HG03565 (cell line): ENCODE measurements at regions not wholly inside any gene's neighbourhood (a gene's known extent, or its start where the extent isn't known, plus 50 kb on each side); places are given as distances from the start of the nearest gene placed in this dataset.

Experiments
- ATAC-seq: cut with Tn5 transposase; IDR thresholded peaks from one replicate; pipeline ENCODE4 v1.9.1; 2021; ENCODE audit warnings: mild to moderate bottlenecking, moderate library complexity; ENCODE audit not compliant: unreplicated experiment

- no peak for ATAC-seq
These were observed 56.2 kb downstream of the TAF11L14 start for GRCh38 chr5:17690473-17690872.

- ATAC-seq = no peak
These were observed 57.5 kb downstream of the TAF11L14 start for GRCh38 chr5:17691762-17692161.

- no peak for ATAC-seq
These were observed 60.1 kb downstream of the TAF11L14 start for GRCh38 chr5:17694371-17694770.

- ATAC-seq = no peak
These were observed 60.7 kb downstream of the TAF11L14 start for GRCh38 chr5:17694914-17695313.

GRCh38 chr5:17696627-17697026, 62.4 kb downstream of the TAF11L14 start:
- no peak for ATAC-seq

- ATAC-seq = no peak
These were observed 63.4 kb downstream of the TAF11L14 start for GRCh38 chr5:17697671-17698070.

- ATAC-seq = no peak
These were observed 74.9 kb downstream of the TAF11L14 start for GRCh38 chr5:17709011-17709710.

- no peak for ATAC-seq
These were observed 79.0 kb downstream of the TAF11L14 start for GRCh38 chr5:17713301-17713700.

DNA sequence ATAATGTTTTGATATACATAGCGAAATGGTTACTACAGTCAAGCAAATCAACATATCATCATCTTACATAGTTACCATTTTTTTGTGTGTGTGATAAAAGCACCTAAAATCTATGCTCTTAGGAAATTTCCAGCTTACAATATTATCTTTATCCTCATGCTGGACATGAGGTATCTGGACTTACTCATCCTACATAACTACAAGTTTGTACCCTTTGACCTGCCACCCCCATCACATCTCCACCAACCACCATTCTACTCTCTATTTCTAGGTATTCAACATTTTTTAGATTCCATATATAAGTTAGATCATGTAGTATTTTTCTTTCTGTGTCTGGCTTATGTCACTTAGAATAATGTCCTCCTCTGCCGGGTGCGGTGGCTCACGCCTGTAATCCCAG, 79.9 kb downstream of the TAF11L14 start:
- no peak for ATAC-seq

- ATAC-seq = no peak
These were observed 85.3 kb downstream of the TAF11L14 start for GRCh38 chr5:17719592-17719991.

DNA sequence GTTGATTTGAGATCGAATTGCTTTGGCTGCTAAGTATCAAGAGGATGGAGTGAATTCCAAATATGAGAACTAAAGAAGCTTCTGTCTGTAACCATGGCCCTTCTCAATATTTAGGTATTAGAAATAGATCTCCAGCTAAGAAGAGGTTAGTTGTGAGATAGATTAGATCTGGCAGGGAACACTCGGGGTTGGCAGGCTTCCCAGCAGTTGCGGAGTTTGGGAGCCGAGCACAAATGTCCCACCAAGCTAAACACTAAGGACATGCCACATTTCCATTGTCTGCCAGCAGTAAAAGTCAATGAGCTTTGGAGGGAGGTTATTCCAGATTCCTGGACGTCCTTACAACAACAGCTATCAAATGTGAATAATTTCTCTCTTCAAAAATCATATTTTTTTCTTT, 85.8 kb downstream of the TAF11L14 start:
- no peak for ATAC-seq

- ATAC-seq = no peak
These were observed 89.6 kb downstream of the TAF11L14 start for GRCh38 chr5:17723876-17724275.

- no peak for ATAC-seq
These were observed 92.8 kb downstream of the TAF11L14 start for GRCh38 chr5:17727098-17727497.

GRCh38 chr5:17730421-17730820, 96.2 kb downstream of the TAF11L14 start:
- ATAC-seq = no peak

GRCh38 chr5:17732351-17732923, 98.2 kb downstream of the TAF11L14 start:
- no peak for ATAC-seq

GRCh38 chr5:17734011-17734410, 99.8 kb downstream of the TAF11L14 start:
- ATAC-seq = no peak

DNA sequence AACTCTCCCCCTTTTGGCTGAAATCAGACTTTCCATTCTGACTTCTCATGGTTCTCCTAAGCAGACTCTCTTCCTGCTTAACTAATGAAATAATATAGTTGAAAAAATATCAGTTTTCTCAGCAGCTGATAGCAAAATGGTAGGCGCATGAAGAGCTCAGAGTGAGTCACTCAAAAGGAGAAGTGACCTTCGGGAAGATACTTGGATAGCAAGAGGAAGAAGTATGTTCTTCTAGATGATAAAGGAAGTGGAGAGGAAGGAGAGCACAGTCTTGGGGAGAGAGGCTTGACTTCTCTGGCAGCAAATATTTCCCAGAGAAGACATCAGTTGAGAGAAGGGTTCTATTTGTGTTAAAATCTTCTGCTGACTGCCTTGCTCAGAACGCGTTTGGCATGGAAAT, 101.5 kb downstream of the TAF11L14 start:
- ATAC-seq = no peak

DNA sequence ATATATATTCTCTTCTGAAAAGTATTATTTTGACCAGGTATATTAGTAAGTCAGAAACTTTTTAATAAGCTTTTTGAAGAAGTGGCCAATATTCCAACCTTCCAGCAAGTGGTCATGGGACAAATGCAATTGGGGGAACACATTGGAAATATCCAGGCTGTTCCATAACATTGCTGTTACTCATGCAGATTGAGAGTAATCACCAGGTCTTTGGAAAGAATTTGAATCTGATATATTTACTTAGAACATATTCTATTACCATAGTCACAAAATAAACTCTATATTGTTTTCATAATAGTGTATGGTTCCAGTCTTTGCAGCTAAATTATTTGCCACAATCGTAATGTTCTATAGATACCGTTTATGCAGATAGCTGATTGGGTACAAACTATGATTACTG, 102.8 kb downstream of the TAF11L14 start:
- ATAC-seq = no peak

GRCh38 chr5:17738446-17738845, 104.2 kb downstream of the TAF11L14 start:
- no peak for ATAC-seq

DNA sequence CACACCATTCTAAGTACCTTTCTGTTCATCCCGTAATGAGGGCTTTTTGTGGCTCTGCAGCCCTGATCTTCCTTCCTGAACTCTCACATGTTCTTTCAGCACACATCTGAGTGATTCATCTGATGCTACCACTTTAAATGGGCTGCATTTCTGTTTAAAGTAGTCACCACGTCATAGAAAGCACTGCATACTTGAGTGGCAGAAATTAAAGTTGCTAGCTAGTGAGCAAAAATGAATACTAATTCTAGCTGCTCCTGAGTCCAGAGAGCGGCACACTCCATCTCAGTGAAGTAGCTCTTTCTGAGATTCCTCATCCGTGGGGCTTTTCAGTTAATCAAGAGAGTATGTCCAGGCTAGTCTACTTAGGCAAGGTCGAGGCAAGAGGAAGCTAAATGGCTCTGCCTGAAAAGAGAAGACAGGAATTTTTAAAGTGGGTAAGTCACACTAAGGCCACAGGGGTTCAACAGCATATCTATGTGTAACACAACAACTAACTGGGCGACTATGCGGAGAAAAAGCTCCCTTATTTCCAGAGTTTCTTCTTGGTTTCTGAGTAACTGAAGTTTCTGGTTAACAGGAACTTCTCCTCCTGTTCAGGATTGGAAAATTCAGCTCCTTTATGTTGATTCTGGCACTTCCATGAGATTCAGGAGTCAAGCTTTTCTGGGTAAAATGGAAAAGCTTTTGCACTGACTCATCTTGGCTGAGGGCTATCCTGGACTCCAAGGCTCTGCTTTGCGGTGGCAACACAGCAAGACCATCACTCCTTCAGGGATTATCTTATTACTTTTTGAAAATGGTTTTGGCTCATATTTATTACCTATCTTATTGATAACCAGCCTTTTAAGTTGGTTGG, 109.5 kb downstream of the TAF11L14 start:
- no peak for ATAC-seq

GRCh38 chr5:17748201-17748600, 113.9 kb downstream of the TAF11L14 start:
- no peak for ATAC-seq

DNA sequence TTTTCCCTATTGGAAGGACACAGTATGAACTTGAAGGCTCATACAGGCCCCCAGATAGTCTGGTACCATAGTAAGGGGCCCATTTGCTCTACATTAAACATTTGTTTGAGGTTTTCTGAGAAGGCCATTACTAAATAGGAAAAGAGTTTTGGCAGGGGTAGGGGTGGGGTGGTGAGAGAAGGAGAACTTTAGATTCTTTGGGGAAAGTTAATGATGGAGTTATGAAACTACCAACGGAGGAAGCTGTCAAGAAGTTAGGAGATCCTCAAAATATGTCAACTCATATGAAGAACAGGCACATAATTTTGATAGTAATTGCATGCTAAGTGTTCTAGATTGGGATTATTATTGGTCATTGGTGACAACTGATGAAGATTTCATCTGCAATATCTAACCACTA, 114.7 kb downstream of the TAF11L14 start:
- no peak for ATAC-seq
